Medulla oblongata (tissue), 1 donor: ENCODE measurements at regions not wholly inside any gene's neighbourhood (a gene's known extent, or its start where the extent isn't known, plus 50 kb on each side); places are given as distances from the start of the nearest gene placed in this dataset.

ENCODE experiments used
- DNase-seq: peaks from one replicate; pipeline ENCODE4 v3.0.0-alpha.2; 2015; ENCODE audit errors: extremely low spot score

GRCh38 chr11:120017582-120018150 is 120.2 kb downstream of the TRIM29 start:
- peak; percentile 34 for DNase-seq

- DNase-seq: peak; percentile 75
Measured at GRCh38 chr11:120013325-120014250, 124.3 kb downstream of the TRIM29 start.

- DNase-seq: no peak
Measured at GRCh38 chr11:120012245-120012644, 125.7 kb downstream of the TRIM29 start.

DNA sequence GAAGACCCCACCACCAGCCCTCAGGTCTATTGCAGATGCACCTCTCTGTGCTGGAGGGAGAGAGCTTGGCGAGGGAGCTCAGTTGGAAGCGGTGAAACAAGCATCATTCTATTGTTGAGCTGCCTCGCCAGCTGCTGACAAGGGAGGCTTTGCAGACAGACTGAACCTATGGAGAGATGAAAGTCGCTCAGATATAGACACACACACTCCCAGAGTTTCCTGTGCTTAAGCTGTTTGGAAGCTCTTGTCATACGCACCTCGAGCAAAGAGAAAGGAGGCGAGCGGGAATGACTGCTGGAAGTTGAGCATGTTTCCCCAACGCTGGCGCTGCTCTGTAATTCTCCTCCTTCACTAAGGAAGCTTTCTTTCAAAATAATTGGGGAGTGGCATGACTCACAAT is 126.1 kb downstream of the TRIM29 start:
- peak; percentile 69 for DNase-seq

- no peak for DNase-seq
Measured at GRCh38 chr11:120010775-120011174, 127.1 kb downstream of the TRIM29 start.

DNA sequence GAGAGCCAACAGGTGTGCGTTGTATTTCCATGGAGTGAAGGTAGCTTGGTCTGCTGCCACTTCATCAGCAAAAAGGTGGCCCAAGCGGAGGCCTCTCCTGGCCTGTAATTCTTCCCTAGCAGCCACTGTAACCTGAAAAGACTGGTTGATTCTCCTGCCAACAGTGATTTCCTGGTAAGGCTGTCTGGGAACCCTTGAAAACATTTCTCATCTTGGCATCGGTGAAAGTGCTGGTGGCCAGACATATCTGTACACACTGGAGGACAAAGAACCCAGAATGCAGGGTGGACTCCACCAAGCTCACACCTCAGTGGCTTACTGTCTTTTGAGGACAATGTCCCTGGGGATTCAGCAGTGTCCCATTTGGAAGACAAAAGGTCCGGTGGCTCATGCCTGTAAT is 128.0 kb downstream of the TRIM29 start:
- no peak for DNase-seq

- DNase-seq: no peak
Measured at GRCh38 chr11:120007144-120007543, 130.8 kb downstream of the TRIM29 start.

GRCh38 chr11:120004723-120005122 is 133.2 kb downstream of the TRIM29 start:
- no peak for DNase-seq

DNA sequence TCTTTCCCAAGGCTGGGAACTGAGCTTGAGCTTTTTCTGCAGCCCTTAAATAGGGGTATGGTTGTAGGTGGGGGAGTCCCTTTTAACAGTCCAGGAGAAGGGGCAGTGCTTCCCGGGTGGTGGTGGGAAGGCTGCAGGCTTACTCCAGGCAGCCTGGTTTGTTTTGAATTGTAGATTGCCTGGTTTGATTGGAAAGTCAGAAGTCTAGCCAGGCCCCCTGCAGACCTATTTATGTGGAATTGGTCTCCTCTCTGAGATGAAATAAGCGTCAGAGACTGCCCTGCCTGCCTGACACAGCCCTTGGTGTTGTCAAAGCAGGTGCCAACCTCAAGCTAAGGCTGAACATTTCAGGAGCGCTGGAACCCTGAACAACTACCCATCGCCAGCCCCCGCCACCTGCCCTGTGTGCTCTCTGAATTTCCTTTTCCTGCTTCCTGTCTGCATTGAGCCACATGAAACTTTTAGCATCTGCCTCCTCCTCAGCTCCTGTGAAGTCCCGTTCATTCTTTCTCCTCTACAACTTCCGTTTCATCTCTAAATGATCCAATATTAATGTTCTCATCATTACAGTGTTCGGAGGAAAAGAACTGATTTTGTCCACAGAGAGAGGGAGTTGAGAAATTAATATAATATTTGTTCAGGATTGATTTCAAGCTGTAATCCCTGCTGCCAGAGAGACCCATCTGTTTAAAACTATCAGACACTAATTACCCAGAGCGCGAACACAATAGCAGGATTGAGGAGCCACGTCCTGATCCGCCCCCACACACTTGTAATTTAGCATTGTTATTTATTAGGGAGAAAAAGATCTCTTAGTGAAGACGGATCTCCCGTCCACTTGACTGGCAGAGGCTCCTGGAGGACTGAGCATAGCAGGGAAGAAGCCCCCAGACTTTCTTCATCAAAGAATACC is 136.5 kb downstream of the TRIM29 start:
- peak; percentile 53 for DNase-seq

DNA sequence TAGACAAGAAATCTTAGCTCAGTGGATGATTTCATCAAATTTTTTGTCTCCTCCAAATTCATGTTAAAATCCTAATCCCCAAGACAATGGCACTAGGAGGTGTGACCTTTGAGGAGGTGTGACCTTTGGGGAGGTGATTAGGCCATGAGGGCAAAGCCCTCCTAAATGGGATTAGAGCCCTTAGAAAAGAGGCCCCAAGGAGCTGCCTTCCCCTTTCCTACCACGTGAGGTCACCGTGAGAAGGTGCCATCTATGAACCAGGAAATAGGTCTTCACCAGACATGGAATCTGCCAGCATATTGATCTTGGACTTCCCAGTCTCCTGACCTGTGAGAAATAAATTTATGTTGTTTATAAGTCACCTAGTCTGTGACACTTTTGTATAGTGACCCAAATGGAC is 138.7 kb downstream of the TRIM29 start:
- DNase-seq: no peak

DNA sequence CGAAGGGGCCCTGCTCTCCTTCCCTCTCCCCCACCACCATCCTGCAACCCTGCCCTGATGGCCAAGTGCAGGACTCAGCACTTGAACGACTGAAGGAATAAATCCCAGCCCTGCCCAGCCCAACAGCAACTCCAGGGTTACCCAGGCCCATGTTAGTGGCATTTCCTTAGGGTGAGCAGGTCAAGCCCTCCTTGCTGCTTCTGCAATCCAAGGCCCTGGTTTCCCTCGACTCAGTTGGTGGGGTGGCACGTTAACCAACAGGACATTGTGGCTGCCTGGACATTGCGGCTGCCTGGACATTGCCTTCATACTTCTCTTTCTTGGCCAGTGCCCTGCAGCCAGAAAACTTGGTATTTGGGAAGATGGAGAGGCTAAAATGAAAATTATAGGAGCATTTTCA is 141.4 kb downstream of the TRIM29 start:
- DNase-seq: no peak

GRCh38 chr11:119995730-119996491 is 142.0 kb downstream of the TRIM29 start:
- peak; percentile 72 for DNase-seq

DNA sequence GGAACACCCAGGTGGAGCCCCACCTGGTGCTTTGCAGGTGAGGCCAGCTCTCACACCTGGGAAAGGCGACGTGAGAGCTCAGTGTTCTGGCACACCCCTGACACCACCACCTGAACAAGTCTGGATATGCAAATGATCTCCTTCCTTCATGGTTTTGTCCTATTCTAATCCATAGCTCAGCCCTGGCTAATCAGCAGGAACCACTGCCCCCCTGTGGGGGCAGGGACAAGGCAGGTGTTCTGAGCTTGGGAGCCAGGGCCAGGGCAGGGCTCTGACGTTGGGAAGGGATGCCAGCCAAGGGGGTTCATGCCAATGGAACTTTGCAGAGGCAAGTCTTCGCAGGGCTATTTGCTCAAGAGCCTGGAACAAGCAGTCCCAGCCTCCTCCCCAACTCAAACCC is 144.2 kb downstream of the TRIM29 start:
- no peak for DNase-seq

GRCh38 chr11:119992171-119993051 is 145.5 kb downstream of the TRIM29 start:
- DNase-seq: no peak

DNA sequence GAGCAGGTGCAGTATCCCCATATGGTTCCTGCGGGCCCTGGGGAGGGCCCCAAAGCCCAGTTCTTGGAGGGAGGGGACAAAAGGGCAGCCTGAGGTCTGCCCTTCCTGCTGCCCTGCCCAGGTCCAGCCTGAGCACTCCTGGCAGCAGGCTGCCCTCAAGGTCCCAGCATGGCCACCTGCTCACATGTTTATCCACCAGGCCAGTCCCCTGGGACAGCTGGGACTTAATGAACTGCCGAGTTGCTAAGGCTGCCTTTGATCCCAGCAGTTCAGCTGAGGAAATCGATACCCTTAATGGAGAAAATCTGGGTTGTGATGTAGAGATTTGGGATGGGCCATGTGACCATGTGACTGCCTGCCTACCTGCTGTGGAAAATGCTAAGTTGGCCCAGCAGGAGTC is 146.2 kb downstream of the TRIM29 start:
- no peak for DNase-seq

DNA sequence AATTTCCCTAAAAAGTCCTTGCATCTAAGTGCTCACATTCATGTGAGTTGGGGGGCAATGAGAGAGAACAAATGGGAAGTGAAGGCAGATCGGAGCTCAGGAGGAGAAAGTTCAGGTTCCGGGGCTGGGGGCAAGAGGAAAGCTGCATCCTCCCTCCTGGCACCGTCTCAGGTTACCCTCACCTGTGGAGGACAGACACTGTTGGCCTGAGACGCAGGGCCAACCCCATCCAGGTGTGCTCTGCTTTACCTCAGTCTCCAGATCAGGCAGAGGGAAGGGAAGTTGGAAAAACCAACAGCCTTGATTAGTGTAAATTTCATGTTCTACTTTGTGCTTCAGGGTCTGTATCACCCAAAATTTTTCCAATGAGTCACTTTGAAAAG is 146.9 kb downstream of the TRIM29 start:
- no peak for DNase-seq

GRCh38 chr11:119990309-119991021 is 147.4 kb downstream of the TRIM29 start:
- DNase-seq: peak; percentile 95

- DNase-seq: no peak
Measured at GRCh38 chr11:119989159-119989821, 148.6 kb downstream of the TRIM29 start.

DNA sequence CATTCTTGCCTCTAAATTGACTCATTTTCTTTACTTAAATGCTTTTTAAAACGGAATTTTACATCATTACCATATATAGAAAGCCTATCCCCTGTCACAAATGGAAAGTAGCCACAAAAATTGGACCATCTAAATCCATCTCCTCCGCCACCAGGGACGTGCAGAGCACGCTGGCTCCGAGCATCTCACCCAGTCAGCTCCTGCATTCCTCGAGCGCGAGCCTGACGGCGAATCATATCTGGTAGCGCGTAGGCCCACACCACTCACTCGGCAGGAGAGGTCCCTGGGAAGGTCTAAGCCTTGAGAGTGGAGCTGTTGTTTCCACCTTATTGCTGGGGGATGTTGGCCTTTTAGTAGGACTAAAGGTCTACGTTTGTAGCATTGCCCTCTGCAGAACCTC is 152.4 kb downstream of the TRIM29 start:
- no peak for DNase-seq
